HG02884 (cell line): ENCODE measurements at regions not wholly inside any gene's neighbourhood (a gene's known extent, or its start where the extent isn't known, plus 50 kb on each side); places are given as distances from the start of the nearest gene placed in this dataset.

Source experiments
- ATAC-seq: cut with Tn5 transposase; IDR thresholded peaks from one replicate; pipeline ENCODE4 v1.9.1; 2021; ENCODE audit warnings: mild to moderate bottlenecking, moderate library complexity; ENCODE audit not compliant: unreplicated experiment

GRCh38 chr7:17722798-17723197, 217.5 kb downstream of the SNX13 start:
- no peak for ATAC-seq

GRCh38 chr7:17725821-17726220, 214.5 kb downstream of the SNX13 start:
- no peak for ATAC-seq

- no peak for ATAC-seq
Observed at GRCh38 chr7:17732083-17732482, 208.2 kb downstream of the SNX13 start.
